ENCODE measurements at regions not wholly inside any gene's neighbourhood (a gene's known extent, or its start where the extent isn't known, plus 50 kb on each side); places are given as distances from the start of the nearest gene placed in this dataset.

- Histone ChIP-seq H3K36me3 (ENCODE audit: control insufficient read depth in 3 of 3, insufficient read depth in 3 of 3, low read length in 3 of 3) (no peaks in the 10 kb centered on the region), H3K27ac (ENCODE audit: low read depth, low read length) (no peak overlapping the region), H3K4me3 (ENCODE audit: low read length in 3 of 3) (no peak overlapping the region), H3K9ac (ENCODE audit: low read depth in 1 of 3, low read length in 3 of 3) (no peak overlapping the region), H3K4me1 (ENCODE audit: control insufficient read depth in 3 of 3, insufficient read depth in 3 of 3, low read length in 3 of 3) (no peaks in the 10 kb centered on the region), H3K9me3 (ENCODE audit: control insufficient read depth in 3 of 3, low read length in 3 of 3) (no peaks in the 10 kb centered on the region), H3K27me3 (ENCODE audit: control insufficient read depth in 3 of 3, insufficient read depth in 3 of 3, low read length in 3 of 3) (peaks cover 37 to 48% (median 44%) of the 10 kb centered on the region in 3 donors)
These were observed 206.9 kb downstream of the MELK start for GRCh38 chr9:36779582-36779981.

GRCh38 chr9:36780186-36780585, 207.5 kb downstream of the MELK start:
- Histone ChIP-seq H3K27ac (ENCODE audit: low read depth, low read length) (no peak overlapping the region), H3K4me3 (ENCODE audit: low read length in 3 of 3) (no peak overlapping the region), H3K27me3 (ENCODE audit: control insufficient read depth in 3 of 3, insufficient read depth in 3 of 3, low read length in 3 of 3) (peaks cover 37 to 52% (median 49%) of the 10 kb centered on the region in 3 donors), H3K9ac (ENCODE audit: low read depth in 1 of 3, low read length in 3 of 3) (no peak overlapping the region), H3K4me1 (ENCODE audit: control insufficient read depth in 3 of 3, insufficient read depth in 3 of 3, low read length in 3 of 3) (no peaks in the 10 kb centered on the region), H3K9me3 (ENCODE audit: control insufficient read depth in 3 of 3, low read length in 3 of 3) (no peaks in the 10 kb centered on the region), H3K36me3 (ENCODE audit: control insufficient read depth in 3 of 3, insufficient read depth in 3 of 3, low read length in 3 of 3) (no peaks in the 10 kb centered on the region)

- peaks cover 32 to 49% (median 47%) of the 10 kb centered on the region in 3 donors for H3K27me3 ChIP-seq (ENCODE audit: control insufficient read depth in 3 of 3, insufficient read depth in 3 of 3, low read length in 3 of 3)
- no peaks in the 10 kb centered on the region for H3K36me3 ChIP-seq (ENCODE audit: control insufficient read depth in 3 of 3, insufficient read depth in 3 of 3, low read length in 3 of 3)
- H3K9me3 ChIP-seq (ENCODE audit: control insufficient read depth in 3 of 3, low read length in 3 of 3), result no peaks in the 10 kb centered on the region
- H3K4me1 ChIP-seq (ENCODE audit: control insufficient read depth in 3 of 3, insufficient read depth in 3 of 3, low read length in 3 of 3), result no peaks in the 10 kb centered on the region
- no peak overlapping the region for H3K4me3 ChIP-seq (ENCODE audit: low read length in 3 of 3)
- H3K27ac ChIP-seq (ENCODE audit: low read depth, low read length), result no peak overlapping the region
- H3K9ac ChIP-seq (ENCODE audit: low read depth in 1 of 3, low read length in 3 of 3), result no peak overlapping the region
These were observed 208.8 kb downstream of the MELK start for GRCh38 chr9:36781533-36781932.
